GM21723 (cell line): ENCODE measurements at regions not wholly inside any gene's neighbourhood (a gene's known extent, or its start where the extent isn't known, plus 50 kb on each side); places are given as distances from the start of the nearest gene placed in this dataset.
"Not testable (repeated sequence)": the region's sequence is repeated elsewhere in the genome, so short reads cannot be mapped to it uniquely, and the experiment has no call there.

Experiments
- ATAC-seq: cut with Tn5 transposase; IDR thresholded peaks from one replicate; pipeline ENCODE4 v1.9.1; 2021; ENCODE audit warnings: mild to moderate bottlenecking, moderate library complexity; ENCODE audit not compliant: unreplicated experiment

DNA sequence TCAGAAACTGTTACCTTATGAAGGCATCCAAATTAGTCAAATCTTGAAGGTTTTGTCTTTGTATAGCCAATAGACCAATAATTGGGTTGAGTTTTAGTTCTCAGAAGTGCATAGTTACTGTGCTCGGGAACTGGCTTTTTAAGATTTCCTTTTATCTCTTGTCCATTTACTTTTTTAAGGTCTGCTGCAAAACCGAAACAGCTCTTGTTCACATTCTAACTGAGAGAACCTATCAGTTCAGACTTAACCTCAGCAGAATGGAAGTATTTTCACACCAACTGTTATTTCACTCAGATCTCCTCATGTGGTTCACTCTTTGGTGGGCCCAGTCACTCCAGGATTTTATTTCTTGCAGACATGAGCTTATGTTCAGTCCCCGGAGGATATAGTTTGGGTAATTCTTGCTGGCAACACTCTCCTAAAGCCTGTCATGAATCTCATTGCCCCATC lies 55.5 kb downstream of the TPBG start:
- ATAC-seq, result peak; percentile 81

DNA sequence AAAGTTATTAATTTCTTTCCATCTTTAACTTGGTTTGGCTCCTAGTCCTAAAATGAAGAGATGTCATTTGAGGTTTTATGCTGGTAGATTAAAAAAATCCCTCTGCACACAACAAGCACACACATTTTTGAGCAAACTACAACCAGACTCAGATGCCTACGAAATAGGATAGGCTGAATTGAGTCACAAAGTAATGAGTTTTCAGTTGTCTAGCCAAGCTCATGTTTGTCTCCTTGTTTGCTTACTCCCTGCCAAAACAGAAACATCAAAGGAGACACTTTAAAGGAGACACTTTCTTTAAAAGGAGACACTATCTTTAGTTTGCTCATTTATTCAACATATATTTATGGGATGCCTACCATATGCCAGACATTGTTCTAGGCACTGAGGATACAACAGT lies 56.2 kb downstream of the TPBG start:
- peak; percentile 35 for ATAC-seq

DNA sequence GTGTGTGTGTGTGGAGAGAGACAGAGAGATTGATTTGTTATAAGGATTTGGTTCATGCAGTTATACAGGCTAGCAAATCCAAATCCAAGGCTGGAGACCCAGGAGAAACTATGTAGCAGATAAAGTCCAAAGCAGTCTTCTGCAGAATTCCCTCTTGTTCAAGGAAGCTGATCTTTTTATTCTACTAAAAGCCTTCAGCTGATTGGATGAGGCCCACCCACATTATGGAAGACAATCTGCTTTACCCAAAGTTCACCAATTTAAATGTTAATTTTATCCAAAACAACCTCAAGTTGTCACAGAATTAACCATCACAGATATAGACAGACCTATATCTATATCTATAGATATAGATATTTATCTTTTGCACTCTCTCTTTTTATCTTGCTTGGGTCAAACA lies 67.0 kb downstream of the TPBG start:
- ATAC-seq, result no peak

DNA sequence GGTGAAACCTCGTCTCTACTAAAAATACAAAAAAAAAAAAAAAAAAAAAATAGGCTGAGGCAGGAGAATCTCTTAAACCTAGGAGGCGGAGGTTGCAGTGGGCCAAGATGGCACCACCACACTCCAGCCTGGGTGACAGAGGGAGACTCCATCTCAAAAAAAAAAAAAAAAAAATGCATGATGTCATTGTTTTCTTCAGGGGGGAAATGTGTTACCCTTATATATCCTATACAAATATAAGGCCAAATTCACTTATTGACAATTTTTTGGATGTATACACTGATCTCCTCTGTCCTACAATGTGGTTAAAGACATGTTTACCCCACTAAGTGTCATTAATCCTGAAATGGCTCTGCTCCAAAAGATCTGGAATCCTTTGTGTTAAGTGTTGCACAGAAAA lies 73.1 kb downstream of the TPBG start:
- ATAC-seq, result no peak

DNA sequence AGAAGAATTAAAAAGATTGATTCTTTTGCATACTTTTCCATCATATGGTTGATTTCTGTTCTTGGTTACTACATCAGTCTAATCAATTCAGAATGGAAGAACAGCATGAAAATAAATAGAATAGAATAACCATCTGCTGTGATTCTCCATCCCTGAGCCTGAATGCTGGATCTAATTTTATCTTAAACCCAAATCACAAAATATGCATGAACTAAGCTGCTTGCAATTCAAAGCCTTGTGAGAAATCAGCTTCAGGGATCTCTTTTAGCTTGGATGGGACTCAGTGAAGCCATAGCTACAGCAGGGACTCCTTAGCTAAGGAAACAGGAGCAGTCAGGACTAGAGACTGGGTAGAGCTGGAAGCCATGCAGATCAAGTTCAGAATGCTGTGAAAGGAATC lies 74.1 kb downstream of the TPBG start:
- ATAC-seq, result no peak

DNA sequence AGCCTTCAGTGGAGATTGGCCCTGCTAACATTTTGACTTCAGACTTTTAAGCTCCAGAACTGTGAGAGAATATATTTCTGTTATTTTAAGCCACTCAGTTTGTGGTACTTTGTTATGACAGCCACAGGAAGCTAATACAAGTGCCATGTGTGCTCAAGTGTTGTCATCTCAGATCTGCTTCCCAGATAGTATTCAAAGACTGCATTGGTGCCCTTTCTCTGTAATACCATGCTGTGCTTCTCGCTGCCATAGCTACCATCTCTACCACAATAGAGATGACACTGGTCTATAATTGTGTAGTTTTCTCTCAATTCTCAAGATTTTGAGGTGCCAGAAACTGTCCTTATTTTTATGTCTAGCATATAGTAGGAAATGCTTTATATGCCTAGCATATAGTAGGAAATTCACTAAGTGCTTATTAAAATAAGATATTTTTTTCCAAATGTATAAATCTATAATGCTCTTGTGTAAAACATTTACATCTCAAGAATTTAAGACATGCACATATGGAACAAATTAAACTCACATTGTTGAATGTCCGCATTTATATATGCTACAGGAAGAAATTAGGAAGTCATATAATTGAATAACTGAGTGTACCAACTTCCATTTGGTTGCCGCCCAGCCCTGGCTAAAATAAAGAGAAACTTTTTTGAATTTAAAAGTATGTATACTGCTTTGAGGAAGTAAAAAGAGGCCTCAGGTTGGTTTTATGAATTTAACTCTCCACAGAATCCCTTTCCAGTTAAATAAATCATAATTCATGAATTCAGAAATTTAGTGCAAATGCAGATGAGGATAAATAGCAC lies 77.6 kb downstream of the TPBG start:
- ATAC-seq, result no peak

DNA sequence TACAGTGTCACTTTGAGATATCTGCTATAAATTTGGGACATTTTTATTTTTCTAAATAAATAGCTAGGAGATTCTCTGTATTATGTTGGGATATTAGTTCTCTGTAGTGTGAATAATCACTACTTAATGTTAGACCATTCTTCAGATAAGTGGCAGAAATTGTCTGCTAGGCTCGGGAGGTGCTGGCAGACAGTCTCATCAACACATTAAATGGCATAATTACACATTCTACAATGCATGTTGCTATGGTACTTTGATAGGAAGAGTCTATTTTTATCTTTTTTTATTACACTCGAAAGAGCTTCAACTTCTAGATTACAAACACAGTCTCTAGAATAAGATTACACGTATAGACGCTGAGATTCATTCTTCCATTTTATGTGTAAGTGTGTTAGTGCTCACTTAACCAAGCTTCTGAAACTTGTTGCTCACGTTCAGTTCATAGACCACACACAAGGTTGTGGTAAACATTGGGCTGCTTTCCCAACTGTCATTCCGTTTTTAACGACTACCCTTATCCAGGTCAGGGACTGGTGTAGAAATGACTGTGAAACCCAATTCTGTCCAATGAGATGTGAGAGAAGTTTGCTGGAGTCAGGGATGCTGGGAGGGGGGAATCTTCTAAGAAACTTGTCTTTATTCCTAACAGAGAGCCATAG lies 78.6 kb downstream of the TPBG start:
- ATAC-seq, result no peak

DNA sequence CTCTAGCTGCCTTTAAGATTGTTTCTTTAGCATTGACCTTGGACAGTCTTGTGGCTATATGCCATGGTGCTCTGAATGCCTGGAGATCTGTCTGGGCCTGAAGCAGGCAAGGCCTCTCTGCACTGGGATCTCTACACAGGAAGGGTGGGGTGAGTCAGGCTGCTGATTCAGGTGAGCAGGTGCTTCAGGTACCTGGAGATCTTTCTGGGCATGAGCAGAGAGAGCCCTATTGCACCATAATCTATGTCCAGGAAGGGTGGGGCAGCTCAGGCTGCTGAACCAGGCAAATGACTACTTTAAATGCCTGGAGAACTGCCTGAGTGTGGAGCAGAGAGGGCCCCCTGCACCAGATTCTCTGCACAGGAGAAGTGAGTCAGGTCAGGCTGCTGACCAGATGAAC lies 94.5 kb downstream of the TPBG start:
- ATAC-seq, result no peak

DNA sequence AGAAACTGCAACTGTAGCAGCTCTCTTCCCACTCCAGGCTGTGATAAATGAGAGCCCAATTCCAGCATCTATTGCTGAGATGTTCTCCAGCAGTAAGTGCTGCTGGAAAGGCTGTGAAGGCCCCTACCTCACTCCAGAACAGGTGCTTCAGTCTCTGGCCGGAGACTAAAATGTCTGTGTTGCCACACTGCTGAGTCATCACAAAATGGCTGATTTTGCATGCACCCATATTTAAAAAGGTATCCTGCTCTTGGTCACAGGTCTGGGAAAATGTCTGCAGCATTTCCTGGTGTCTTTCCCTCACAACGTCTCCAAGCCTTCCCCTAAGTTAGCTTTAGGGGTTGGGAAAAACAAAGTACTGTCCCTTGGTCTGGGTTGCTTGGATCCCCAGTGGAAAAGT lies 95.1 kb downstream of the TPBG start:
- ATAC-seq, result no peak

DNA sequence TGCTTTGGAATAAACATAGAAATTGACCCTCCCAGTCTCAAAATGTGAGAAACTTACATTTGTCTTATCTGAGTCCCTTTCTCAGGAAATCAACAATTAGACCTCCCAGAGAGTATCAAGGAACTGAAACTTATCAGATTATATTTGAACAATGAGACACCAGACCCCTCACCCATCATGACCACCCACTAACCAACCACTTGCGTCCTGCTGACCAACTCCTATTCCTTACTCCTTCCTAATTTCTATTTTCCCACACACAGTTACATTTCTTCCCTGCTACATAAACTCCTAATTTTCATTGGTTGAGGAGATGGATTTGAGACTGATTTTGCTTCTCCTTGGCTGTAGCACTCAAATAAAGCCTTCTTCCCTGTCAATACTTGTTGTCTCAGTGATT lies 97.9 kb downstream of the TPBG start:
- ATAC-seq, result no peak

DNA sequence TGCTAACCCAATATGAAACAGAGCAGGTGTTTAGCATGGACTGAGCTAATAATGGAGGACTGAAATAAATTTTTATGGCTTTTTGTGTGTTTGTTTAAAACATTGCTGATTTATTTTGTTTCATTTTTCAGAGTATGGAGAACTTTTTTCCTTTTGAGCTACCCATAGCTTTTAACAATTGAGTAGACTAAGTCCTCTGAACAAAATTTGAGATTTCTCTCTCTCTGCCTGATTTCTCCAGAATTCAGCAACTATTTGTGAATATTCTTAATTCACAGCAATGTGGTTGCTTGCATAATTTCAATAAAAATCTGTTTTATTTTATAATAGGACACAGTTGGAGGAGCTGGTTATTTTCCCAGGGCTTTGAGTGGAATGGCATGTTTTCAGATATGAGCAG lies 103.7 kb downstream of the TPBG start:
- no peak for ATAC-seq

DNA sequence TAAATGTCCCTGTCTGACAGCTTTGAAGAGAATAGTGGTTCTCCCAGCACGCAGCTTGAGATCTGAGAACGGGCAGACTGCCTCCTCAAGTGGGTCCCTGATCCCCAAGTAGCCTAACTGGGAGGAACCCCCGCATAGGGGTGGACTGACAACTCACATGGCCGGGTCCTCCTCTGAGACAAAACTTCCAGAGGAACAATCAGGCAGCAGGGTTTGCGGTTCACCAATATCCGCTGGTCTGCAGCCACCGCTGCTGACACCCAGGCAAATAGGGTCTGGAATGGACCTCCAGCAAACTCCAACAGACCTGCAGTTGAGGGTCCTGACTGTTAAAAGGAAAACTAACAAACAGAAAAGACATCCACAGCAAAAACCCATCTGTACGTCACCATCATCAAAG lies 106.5 kb downstream of the TPBG start:
- ATAC-seq, result not testable (repeated sequence)

DNA sequence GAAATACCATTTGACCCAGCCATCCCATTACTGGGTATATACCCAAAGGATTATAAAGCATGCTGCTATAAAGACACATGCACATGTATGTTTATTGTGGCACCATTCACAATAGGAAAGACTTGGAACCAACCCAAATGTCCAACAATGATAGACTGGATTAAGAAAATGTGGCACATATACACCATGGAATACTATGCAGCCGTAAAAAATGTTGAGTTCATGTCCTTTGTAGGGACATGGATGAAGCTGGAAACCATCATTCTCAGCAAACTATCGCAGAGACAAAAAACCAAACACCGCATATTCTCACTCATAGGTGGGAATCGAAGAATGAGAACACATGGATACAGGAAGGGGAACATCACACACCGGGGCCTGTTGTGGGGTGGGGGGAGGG lies 111.5 kb downstream of the TPBG start:
- ATAC-seq, result not testable (repeated sequence)

DNA sequence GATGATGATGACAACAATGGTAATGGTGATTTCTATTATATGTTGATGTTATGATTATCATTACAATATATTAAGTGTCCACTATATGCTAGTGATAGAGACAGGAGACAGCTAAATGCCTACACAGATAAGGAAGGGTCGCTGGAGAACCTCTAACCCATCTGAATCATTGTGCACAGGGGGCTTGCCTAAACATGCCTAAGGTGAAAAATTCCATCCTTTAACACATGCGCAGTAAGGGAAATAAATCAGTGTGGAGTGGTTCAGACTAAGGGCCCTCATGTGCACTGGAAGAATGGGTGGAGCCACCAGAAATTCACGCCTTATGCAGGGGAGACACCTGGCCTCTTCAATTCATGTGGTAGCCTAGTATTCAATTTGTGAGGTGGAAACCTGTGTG lies 120.4 kb downstream of the TPBG start:
- no peak for ATAC-seq

DNA sequence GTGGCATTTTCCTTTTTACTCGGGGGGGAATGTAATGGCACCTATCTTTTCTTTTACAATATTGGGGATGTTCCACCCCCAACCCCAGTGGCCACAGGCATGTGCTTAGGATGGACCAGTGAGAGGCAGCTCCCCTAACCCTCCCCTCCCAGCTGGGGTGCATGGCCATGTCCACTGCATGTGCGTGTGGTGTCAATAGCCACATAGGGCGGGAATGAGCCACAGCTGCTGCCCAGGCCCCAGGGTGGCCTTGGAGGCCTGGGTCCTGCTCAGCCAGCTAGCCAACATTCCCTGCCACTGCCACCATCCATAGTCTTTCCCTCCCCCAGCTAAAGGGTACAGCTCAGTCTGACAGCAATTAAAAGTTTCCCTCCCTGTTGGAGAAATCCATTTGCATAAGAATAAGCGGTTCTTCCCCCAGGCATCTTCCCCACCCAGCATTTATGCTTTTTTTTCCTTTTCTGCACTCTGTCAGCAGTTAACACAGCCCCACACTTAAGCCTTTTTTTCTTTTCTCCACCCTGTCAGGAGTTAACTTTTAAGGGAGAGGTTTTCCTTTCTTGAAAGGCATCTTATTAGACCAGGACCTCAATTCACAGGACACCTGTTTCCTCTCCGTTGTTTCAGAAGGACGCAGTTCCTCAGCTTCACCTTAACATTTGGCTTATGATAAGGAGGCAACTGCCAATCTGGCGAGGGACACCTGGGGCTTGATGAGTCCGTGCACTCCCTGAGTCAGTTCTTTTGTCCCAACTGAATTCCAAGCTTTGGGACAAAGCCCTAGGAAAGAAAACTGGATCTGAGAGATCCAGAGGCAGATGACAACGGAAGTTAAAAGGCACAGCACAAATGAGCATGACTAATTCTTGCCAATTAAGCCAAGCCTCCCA lies 121.4 kb downstream of the TPBG start:
- no peak for ATAC-seq

DNA sequence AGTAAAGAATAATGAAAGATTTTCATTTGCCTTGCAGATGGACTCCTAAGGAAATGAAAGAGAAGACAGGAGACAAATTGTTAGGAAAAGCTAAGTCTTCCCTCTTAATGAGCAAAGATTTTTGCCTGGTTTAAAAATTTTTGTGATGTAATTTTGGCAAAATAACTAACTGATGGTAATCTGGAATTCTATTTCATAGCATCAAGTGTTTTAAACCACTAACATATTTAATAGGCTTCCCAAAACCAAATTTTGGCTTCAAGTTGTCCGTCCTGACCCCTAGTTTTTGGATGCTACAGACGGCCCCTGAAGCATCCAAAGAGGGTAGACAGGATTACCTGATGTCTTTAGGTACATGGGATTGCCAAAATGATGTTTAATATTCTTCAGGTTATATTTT lies 124.3 kb downstream of the TPBG start:
- ATAC-seq, result no peak

DNA sequence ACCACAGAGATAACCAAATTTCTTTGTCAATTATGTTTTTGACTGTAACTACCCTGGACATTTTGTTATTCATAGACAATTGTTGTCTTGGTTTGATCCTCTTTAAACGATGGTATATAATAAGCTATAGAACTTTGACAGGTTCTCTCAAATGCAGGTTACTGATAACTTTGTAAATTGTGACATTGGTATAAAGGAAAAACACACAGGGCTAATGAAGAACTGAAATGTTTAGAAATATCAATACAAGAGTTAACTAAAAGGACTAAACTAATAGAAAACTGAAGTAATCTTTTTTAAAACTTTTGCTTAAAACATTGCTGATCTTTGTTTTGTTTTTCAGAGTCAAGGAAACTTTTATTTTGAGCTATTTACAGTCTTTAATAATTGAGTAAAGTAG lies 124.8 kb downstream of the TPBG start:
- ATAC-seq, result no peak

DNA sequence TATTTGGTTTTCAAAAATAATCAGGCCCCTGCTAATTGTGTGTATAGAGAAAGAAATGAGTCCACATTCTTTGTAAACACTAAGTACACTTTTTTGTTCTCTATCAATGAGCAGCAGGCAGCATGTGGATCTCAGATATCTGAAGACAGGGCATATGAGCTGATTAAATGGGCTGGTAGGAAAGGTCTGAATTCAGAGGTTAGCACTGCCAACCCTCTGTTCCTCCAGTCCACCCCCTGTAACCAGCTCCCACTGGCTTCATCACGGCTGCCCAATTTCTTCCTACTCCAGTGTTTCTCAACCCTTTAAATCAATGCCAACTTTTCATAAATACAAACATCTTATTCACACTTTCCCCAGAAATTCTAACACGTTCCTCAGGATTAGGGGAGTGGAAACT lies 128.5 kb downstream of the TPBG start:
- no peak for ATAC-seq

DNA sequence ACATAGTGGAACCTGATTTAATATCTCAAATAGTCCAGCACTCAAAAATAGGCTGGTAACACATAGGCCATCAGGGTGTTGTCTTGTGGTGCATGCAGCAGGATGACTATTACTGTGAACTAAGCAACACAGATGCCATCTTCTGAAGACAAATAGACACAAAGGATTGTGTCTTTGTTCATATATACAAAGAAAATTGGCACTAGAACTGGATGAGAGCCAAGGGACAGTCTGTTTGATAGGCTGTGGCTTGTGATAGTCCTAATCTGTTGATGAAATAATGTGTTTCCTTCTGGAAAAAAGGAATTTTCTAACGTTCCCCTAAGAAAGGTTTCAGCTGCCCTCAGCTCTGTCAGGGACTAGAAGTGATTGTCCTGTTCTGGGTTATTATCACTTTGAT lies 129.8 kb downstream of the TPBG start:
- ATAC-seq, result no peak

DNA sequence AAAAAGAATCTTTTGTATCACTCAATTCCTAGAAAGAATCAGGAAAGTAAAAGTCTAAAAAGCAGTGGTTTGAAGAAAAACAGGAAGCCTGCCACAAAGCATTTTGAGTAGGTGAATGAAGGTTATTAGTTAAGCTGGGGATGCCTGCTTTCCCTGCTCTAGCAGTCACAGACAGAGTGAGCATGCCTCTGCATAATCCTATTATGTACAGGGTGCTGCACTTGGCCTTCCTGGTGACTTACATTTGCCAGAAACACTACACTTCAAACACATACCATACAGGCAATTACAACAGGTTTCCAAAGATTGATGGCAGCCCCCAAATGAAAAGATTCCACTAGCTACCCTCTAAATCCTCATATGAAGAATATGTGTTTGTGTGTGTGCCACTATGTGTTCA lies 130.8 kb downstream of the TPBG start:
- ATAC-seq, result no peak

DNA sequence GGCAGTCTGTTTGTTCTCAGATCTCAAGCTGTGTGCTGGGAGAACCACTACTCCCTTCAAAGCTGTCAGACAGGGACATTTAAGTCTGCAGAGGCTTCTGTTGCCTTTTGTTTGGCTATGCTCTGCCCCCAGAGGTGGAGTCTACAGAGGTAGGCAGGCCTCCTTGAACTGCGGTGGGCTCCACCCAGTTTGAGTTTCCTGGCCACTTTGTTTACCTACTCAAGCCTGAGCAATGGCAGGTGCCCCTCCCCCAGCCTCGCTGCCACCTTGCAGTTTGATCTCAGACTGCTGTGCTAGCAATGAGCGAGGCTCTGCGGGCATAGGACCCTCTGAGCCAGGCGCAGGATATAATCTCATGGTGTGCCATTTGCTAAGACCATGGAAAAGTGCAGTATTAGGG lies 138.3 kb downstream of the TPBG start:
- not testable (repeated sequence) for ATAC-seq

DNA sequence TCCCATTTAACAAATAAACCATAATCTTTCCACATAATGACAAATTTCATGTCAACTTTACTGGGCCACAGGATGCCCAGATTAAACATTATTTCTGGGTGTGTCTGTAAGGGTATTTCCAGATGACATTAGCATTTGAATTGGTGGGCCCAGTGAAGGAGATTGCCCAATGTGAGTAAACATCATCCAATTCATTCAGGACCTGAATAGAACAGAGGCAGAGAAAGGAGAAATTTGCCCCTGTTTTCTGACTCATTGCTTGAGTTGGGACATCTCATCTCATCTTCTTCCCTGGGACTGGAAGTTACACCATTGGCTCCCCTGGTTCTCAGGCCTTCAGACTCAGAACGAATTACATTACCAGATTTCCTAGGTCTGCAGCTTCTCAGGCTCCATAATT lies 142.9 kb downstream of the TPBG start:
- no peak for ATAC-seq
